PC-9 (cell line): ENCODE measurements at regions not wholly inside any gene's neighbourhood (a gene's known extent, or its start where the extent isn't known, plus 50 kb on each side); places are given as distances from the start of the nearest gene placed in this dataset.

Experiments used
- BruUV-seq: library from RNA; stranded (reverse); fragments of 400-500 nt; replicated peaks from 2 replicates; lab custom pipeline; 2021; lab: Mats Ljungman, UMichigan
- CTCF ChIA-PET: fragments of 300-600 bp; sonication (Branson Sonifier 250); formaldehyde crosslinking; loops from one replicate; lab custom pipeline; 2022; ENCODE audit warnings: antibody characterized with exemption; lab: Charles Lee
- POLR2A ChIA-PET: fragments of 300-600 bp; sonication (Branson Sonifier 250); formaldehyde crosslinking; loops from one replicate; lab custom pipeline; 2022; ENCODE audit warnings: antibody characterized with exemption; ENCODE audit not compliant: unreplicated experiment; lab: Charles Lee
- DNase-seq, 2 experiments: peaks; one replicate each; pipeline versions ENCODE4 v3.0.0 to v3.0.0-alpha.2; 2015 to 2022; ENCODE audit warnings: mixed read lengths in 1 of 2
- H2AFZ ChIP-seq: fragments of 200-600 bp; sonication (generic); 2 replicates; pipeline ENCODE4 v1.8.1; 2017; ENCODE audit warnings: antibody characterized with exemption
- H3F3A ChIP-seq: fragments of 200-600 bp; sonication (generic); 2 replicates; pipeline ENCODE4 v1.8.1; 2017; ENCODE audit warnings: antibody characterized with exemption, mild to moderate bottlenecking, low read depth; ENCODE audit not compliant: insufficient read depth
- H3K27ac ChIP-seq: fragments of 200-600 bp; sonication (generic); 2 replicates; pipeline ENCODE4 v1.6.1; 2016; ENCODE audit warnings: mixed run types
- H3K27me3 ChIP-seq: fragments of 200-600 bp; sonication (generic); 2 replicates; pipeline ENCODE4 v1.6.1; 2016; ENCODE audit warnings: low read depth, mixed run types; ENCODE audit not compliant: insufficient read depth
- H3K36me3 ChIP-seq: fragments of 200-600 bp; sonication (generic); 2 replicates; pipeline ENCODE4 v1.6.1; 2016; ENCODE audit warnings: low read depth, mixed run types
- H3K4me1 ChIP-seq: fragments of 200-600 bp; sonication (generic); replicated peaks from 2 replicates; pipeline ENCODE4 v1.6.1; 2016; ENCODE audit warnings: mixed run types; ENCODE audit not compliant: insufficient read depth
- H3K4me2 ChIP-seq: fragments of 200-600 bp; sonication (generic); 2 replicates; pipeline ENCODE4 v1.6.1; 2017; ENCODE audit warnings: mixed run types
- H3K4me3 ChIP-seq: fragments of 200-600 bp; sonication (generic); 2 replicates; pipeline ENCODE4 v1.6.1; 2016; ENCODE audit warnings: mixed run types
- H3K79me2 ChIP-seq: fragments of 200-600 bp; sonication (generic); 2 replicates; pipeline ENCODE4 v1.6.1; 2017; ENCODE audit warnings: low read depth, mixed run types
- H3K9me2 ChIP-seq: fragments of 200-600 bp; sonication (generic); 2 replicates; pipeline ENCODE4 v1.8.1; 2017; ENCODE audit warnings: mild to moderate bottlenecking; ENCODE audit not compliant: insufficient read depth
- H3K9me3 ChIP-seq: fragments of 200-600 bp; sonication (generic); 2 replicates; pipeline ENCODE4 v1.8.1; 2016; ENCODE audit warnings: low read depth; ENCODE audit not compliant: insufficient read depth
- H4K20me1 ChIP-seq: fragments of 200-600 bp; sonication (generic); 2 replicates; pipeline ENCODE4 v1.8.1; 2017; ENCODE audit not compliant: insufficient read depth
- CTCF ChIP-seq: fragments of 200-600 bp; sonication (generic); conservative IDR thresholded peaks from 2 replicates; pipeline ENCODE4 v1.6.1; 2017; ENCODE audit warnings: mixed run types, antibody characterized with exemption, mild to moderate bottlenecking, moderate library complexity
- EZH2 ChIP-seq: fragments of 200-600 bp; sonication (generic); IDR thresholded peaks from 2 replicates; pipeline ENCODE4 v1.8.0; 2017; ENCODE audit warnings: antibody characterized with exemption, low read depth
- intact Hi-C: fragments of 100-400 bp; cut with micrococcal nuclease; formaldehyde crosslinking; loops from one replicate; pipeline ENCODE4 v1.10.0; 2022; ENCODE audit not compliant: unreplicated experiment

GRCh38 chr11:69979632-69980031, 98.5 kb upstream of the ANO1 start:
- no TSS peak for BruUV-seq
- CTCF ChIA-PET = no interaction called here

GRCh38 chr11:69981119-69981784, 96.9 kb upstream of the ANO1 start:
- Histone ChIP-seq H3F3A (peaks cover 9% of the 10 kb centered on the region; the same call in 1 of the 2 replicates), H3K36me3 (no peaks in the 10 kb centered on the region), H2AFZ (no peak overlapping the region), H3K79me2 (no peaks in the 10 kb centered on the region), H3K27me3 (no peaks in the 10 kb centered on the region), H3K27ac (no peak overlapping the region), H3K9me3 (no peaks in the 10 kb centered on the region), H4K20me1 (no peaks in the 10 kb centered on the region), H3K4me3 (no peak overlapping the region), H3K9me2 (no peaks in the 10 kb centered on the region), H3K4me2 (no peak overlapping the region), H3K4me1 (peaks cover 6% of the 10 kb centered on the region; the same call in 1 of the 2 replicates)
- DNase-seq = no peak
- BruUV-seq = no TSS peak
- no peak for TF ChIP-seq CTCF
- no peak for TF ChIP-seq EZH2
- intact Hi-C loops = no loop called here
- ChIA-PET POLR2A (no interaction called here), CTCF (no interaction called here)

More at GRCh38 chr11:69979632-69980031, 98.5 kb upstream of the ANO1 start:
- no peaks in the 10 kb centered on the region for H3K79me2 ChIP-seq
- no peak overlapping the region for H3K4me3 ChIP-seq
- POLR2A ChIA-PET = no interaction called here
- H3K4me1 ChIP-seq = peaks cover 6% of the 10 kb centered on the region; the same call in 1 of the 2 replicates
- H3K9me2 ChIP-seq = no peaks in the 10 kb centered on the region
- TF ChIP-seq CTCF (no peak), EZH2 (no peak)
- no peaks in the 10 kb centered on the region for H4K20me1 ChIP-seq
- no peak overlapping the region for H3K4me2 ChIP-seq
- no peak overlapping the region for H3K27ac ChIP-seq
- no peak overlapping the region for H2AFZ ChIP-seq
- intact Hi-C loops = no loop called here
- no peaks in the 10 kb centered on the region for H3K36me3 ChIP-seq
- H3K9me3 ChIP-seq = no peaks in the 10 kb centered on the region
- peaks cover 9% of the 10 kb centered on the region; the same call in 1 of the 2 replicates for H3F3A ChIP-seq
- DNase-seq = no peak
- H3K27me3 ChIP-seq = no peaks in the 10 kb centered on the region

GRCh38 chr11:69982690-69983570, 95.2 kb upstream of the ANO1 start:
- Histone ChIP-seq H3K36me3 (no peaks in the 10 kb centered on the region), H3K4me1 (peaks cover 6% of the 10 kb centered on the region; the same call in 1 of the 2 replicates), H4K20me1 (no peaks in the 10 kb centered on the region), H3K4me2 (no peak overlapping the region), H3K79me2 (no peaks in the 10 kb centered on the region), H3K27ac (no peak overlapping the region), H3K27me3 (no peaks in the 10 kb centered on the region), H3K9me3 (no peaks in the 10 kb centered on the region), H2AFZ (no peak overlapping the region), H3F3A (peaks cover 12% of the 10 kb centered on the region), H3K9me2 (no peaks in the 10 kb centered on the region), H3K4me3 (no peak overlapping the region)
- CTCF ChIA-PET = interaction anchor here (0.5 to 0.7 kb wide), 2 partner anchors 42 to 868 kb away, joined by 3 to 9 read pairs; no protein-coding TSS in a partner anchor
- POLR2A ChIA-PET = no interaction called here
- BruUV-seq = no TSS peak
- intact Hi-C loops = no loop called here
- DNase-seq = no peak
- TF ChIP-seq EZH2 (no peak), CTCF (no peak)
